ENCODE measurements at regions not wholly inside any gene's neighbourhood (a gene's known extent, or its start where the extent isn't known, plus 50 kb on each side); places are given as distances from the start of the nearest gene placed in this dataset.

GRCh38 chr12:77678621-77679020 lies 152.1 kb upstream of the NAV3 start:
- Histone ChIP-seq H3K4me1 (no peaks in the 10 kb centered on the region), H3K4me3 (no peak overlapping the region), H3K4me2 (no peak overlapping the region), H3K9me3 (no peaks in the 10 kb centered on the region), H3K27ac (no peak overlapping the region)
- WGBS (ENCODE audit: missing lambda C conversion rate) = 0% methylated on average over 1 of the region's 1 CpG
- ATAC-seq (no peak), FAIRE-seq (no peak), DNase-seq (ENCODE audit: low read depth in 1 of 2, low spot score in 1 of 2) (no peak)
- POLR2A ChIA-PET = no interaction called here
- CTCF ChIA-PET = no interaction called here
- TF ChIP-seq RFX5 (IDR thresholded peaks at IDR 0.05) (no peak), KDM5A (IDR thresholded peaks at IDR 0.05) (no peak), FOSB (CRISPR knock-in tag; IDR thresholded peaks at IDR 0.05) (no peak), TP53 (CRISPR knock-in tag; IDR thresholded peaks at IDR 0.05) (no peak)
- TF ChIP-seq, protein P1, sequence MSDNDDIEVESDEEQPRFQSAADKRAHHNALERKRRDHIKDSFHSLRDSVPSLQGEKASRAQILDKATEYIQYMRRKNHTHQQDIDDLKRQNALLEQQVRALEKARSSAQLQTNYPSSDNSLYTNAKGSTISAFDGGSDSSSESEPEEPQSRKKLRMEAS (IDR thresholded peaks at IDR 0.05) = no peak
- TF ChIP-seq, protein P2, sequence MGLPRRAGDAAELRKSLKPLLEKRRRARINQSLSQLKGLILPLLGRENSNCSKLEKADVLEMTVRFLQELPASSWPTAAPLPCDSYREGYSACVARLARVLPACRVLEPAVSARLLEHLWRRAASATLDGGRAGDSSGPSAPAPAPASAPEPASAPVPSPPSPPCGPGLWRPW (IDR thresholded peaks at IDR 0.05) = no peak

DNA sequence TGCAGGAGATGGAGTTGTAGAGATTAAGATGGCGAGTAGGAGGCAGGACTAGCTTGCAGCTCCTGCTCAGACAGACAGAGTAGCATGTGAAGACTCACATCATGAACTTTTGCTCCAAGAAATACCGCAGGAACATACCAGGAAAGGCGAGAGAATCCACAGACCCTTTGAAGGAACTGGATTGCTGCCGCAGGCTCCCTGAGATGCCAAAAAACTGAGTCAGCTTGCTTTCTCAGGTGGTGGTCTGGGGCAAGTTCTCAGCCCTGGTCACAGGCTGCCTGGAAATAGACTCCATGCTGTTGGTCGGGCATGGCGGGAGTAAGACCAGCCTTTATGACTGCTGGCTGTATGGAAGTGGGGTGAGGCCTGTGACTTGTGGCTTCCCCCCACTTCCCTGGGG lies 163.6 kb upstream of the NAV3 start:
- no peaks in the 10 kb centered on the region for H3K4me1 ChIP-seq
- ChIA-PET POLR2A (no interaction called here), CTCF (interaction anchor here (1.4 kb wide), 1 partner anchor 18 kb away, joined by 4 read pairs; no protein-coding TSS in a partner anchor)
- no peak for FAIRE-seq
- 50% methylated on average over 6 of the region's 6 CpGs for WGBS (ENCODE audit: missing lambda C conversion rate)
- TF ChIP-seq ZSCAN20 (CRISPR knock-in tag; IDR thresholded peaks at IDR 0.05) (no peak), CTCF (IDR thresholded peaks at IDR 0.05) (no peak), GATA3 (IDR thresholded peaks at IDR 0.05; ENCODE audit: borderline replicate concordance) (no peak), ZNF302 (CRISPR knock-in tag; IDR thresholded peaks at IDR 0.05) (no peak), FOSL2 (IDR thresholded peaks at IDR 0.05) (no peak), FOSL2 (CRISPR knock-in tag; IDR thresholded peaks at IDR 0.05) (no peak), PHF8 (IDR thresholded peaks at IDR 0.05; ENCODE audit: borderline replicate concordance, low read depth) (no peak), RARB (CRISPR knock-in tag; IDR thresholded peaks at IDR 0.05) (no peak), JUNB (IDR thresholded peaks at IDR 0.05) (no peak), RCOR1 (IDR thresholded peaks at IDR 0.05; ENCODE audit: low read depth, low read length) (no peak)
- TF ChIP-seq, protein P2 (IDR thresholded peaks at IDR 0.05) = no peak
- no peak overlapping the region for H3K27ac ChIP-seq
- H3K4me3 ChIP-seq = no peak overlapping the region
- no peak overlapping the region for H3K4me2 ChIP-seq
- no peak for ATAC-seq
- no peak for DNase-seq (ENCODE audit: low read depth in 1 of 2, low spot score in 1 of 2)
- no peaks in the 10 kb centered on the region for H3K9me3 ChIP-seq

- Histone ChIP-seq H3K4me3 (no peak overlapping the region), H3K4me2 (no peak overlapping the region), H3K4me1 (no peaks in the 10 kb centered on the region), H3K9me3 (no peaks in the 10 kb centered on the region), H3K27ac (no peak overlapping the region)
- ATAC-seq (no peak), FAIRE-seq (no peak), DNase-seq (ENCODE audit: low read depth in 1 of 2, low spot score in 1 of 2) (no peak)
- ChIA-PET CTCF (no interaction called here), POLR2A (no interaction called here)
- TF ChIP-seq EHMT2 (IDR thresholded peaks at IDR 0.05; ENCODE audit: low read depth) (no peak), JUNB (IDR thresholded peaks at IDR 0.05) (no peak), NPAS2 (CRISPR knock-in tag; IDR thresholded peaks at IDR 0.05; ENCODE audit: borderline replicate concordance) (no peak), ELK1 (IDR thresholded peaks at IDR 0.05; ENCODE audit: low read depth, low read length) (no peak), JUN (IDR thresholded peaks at IDR 0.05) (no peak), HDAC2 (IDR thresholded peaks at IDR 0.05) (no peak), HOXB5 (CRISPR knock-in tag; IDR thresholded peaks at IDR 0.05) (no peak), NR3C1 (IDR thresholded peaks at IDR 0.05) (no peak), HEYL (CRISPR knock-in tag; IDR thresholded peaks at IDR 0.05) (no peak), CTCF (IDR thresholded peaks at IDR 0.05) (no peak), RCOR1 (IDR thresholded peaks at IDR 0.05; ENCODE audit: low read depth, low read length) (no peak), KDM5A (IDR thresholded peaks at IDR 0.05) (no peak), BCL3 (IDR thresholded peaks at IDR 0.05) (no peak), CBX2 (IDR thresholded peaks at IDR 0.05; ENCODE audit: borderline replicate concordance, low read depth) (no peak), RARB (CRISPR knock-in tag; IDR thresholded peaks at IDR 0.05) (no peak), GATA3 (IDR thresholded peaks at IDR 0.05; ENCODE audit: borderline replicate concordance) (no peak), RNF2 (IDR thresholded peaks at IDR 0.05; ENCODE audit: borderline replicate concordance, low read depth) (no peak), CHD2 (IDR thresholded peaks at IDR 0.05; ENCODE audit: low read length, partially characterized antibody) (no peak), ESRRA (IDR thresholded peaks at IDR 0.05; ENCODE audit: borderline replicate concordance, low read length) (no peak)
These were observed 182.0 kb upstream of the NAV3 start for GRCh38 chr12:77648716-77649115.

Measured in A549 (cell line).